Activated CD4-positive, CD25-positive, alpha-beta regulatory T cell treated with anti-CD3 and anti-CD28 coated beads, Interleukin-2, amount 50 U/mL, for 72 hours (primary cell): ENCODE measurements at regions not wholly inside any gene's neighbourhood (a gene's known extent, or its start where the extent isn't known, plus 50 kb on each side); places are given as distances from the start of the nearest gene placed in this dataset.
"Not testable (repeated sequence)": the region's sequence is repeated elsewhere in the genome, so short reads cannot be mapped to it uniquely, and the experiment has no call there.

Experiments
- DNase-seq: peaks from one replicate; pipeline ENCODE4 v3.0.0; 2021

- DNase-seq: no peak
Measured at GRCh38 chr5:158514319-158514985, 585.3 kb downstream of the EBF1 start.

GRCh38 chr5:158513490-158514318 lies 586.0 kb downstream of the EBF1 start:
- DNase-seq: no peak

DNA sequence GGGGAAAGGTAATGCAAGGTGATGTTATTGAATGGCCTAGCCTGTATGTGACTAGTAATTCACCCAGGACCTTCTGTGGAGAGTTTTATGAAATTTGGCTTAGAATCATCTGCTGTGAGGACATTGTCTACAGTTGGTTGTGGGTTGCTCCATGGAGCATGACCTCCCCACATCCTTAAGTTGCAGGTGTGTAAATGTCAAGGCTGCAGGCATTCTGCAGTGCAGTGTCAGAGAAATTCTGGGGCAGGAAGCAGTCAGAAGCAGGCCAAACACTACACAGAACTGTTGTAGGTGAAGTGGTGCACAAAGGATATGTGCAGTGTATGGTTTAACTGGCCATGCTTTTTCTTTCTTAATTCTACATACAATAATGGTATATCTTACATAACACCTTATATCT lies 588.3 kb downstream of the EBF1 start:
- no peak for DNase-seq

- DNase-seq: no peak
Measured at GRCh38 chr5:158510479-158510878, 589.2 kb downstream of the EBF1 start.

DNA sequence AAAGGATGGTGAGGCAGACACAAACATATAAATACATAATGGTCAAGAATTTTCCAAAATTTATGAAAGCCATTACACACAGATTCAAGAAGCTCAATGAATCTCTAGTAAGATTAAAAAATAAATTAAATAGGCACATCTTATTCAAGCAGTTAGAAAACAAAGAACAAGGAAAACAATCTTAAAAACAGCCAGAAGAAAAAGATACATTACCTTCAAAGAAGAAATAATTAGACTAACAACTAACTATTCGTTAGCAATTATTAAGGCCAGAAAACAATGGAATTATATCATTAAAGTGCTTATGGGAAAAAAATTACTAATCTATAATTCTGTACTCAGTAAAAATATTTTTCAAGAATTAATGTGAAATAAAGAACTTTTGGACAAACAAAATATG lies 593.1 kb downstream of the EBF1 start:
- DNase-seq: no peak

- DNase-seq: no peak
Measured at GRCh38 chr5:158502686-158503085, 597.0 kb downstream of the EBF1 start.

DNA sequence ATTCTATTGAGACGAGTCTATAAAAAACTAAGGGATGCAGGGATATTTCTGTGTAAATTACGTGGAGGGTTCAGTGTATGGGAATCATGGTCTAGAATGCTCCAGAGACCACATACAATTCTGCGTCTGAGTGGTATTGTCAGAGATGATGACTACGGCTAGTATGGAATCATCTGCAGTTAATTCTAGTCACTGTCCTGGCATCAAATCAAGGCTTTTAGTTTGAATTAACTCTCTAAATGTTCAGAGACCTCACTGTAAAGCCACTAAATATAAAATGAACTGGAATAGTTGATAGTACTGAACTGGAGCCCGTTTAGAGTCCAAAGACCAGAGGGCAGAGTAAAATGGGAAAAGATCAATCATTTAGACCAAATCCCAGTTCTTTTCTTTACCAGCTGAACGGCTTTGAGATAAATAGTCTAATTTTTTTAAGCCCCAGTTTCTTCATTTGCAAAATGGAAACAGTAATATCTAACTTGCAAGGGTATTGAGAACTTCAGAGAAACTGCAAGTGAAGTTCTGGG lies 599.8 kb downstream of the EBF1 start:
- DNase-seq: no peak

GRCh38 chr5:158499075-158499891 lies 600.4 kb downstream of the EBF1 start:
- no peak for DNase-seq

- DNase-seq: no peak
Measured at GRCh38 chr5:158496624-158497023, 603.1 kb downstream of the EBF1 start.

- no peak for DNase-seq
Measured at GRCh38 chr5:158494541-158494940, 605.2 kb downstream of the EBF1 start.

- DNase-seq: not testable (repeated sequence)
Measured at GRCh38 chr5:158494044-158494443, 605.7 kb downstream of the EBF1 start.

DNA sequence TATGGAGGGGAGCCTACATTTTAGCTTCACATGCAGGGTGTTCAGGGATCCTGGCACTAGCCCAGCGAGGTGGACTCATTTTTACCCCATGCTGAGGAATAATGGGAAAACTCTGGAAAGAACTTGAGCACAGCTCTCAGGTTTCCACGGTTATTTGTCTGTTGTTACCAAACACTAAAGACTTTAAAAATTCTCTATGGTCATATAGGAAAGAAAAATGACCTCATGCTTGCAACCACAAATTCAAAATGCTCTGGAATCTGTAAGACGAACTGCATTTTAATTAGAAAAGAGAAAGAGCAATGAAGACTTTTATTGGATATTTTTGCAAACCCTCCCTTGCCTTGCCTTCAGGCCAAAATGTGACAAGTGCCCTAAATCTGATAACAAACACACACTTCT lies 606.9 kb downstream of the EBF1 start:
- DNase-seq: no peak

DNA sequence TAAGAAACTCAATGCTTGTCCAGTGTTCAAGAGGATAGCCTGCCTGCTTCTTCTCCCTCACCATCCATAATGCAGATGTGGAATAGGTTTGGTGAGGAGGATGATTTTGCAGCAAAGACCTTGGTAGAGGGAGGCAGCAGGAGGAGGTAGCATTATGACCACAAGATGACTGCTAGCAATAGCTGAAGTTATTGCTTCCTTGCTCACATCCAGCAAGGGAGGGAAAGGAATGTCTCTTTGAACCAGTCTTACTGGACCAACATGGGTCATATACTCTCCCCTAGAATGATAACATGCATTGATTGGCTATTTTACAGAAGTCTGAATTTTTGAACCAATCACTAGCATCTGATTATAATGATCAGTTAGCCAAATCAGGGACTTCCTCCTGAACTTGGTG lies 607.6 kb downstream of the EBF1 start:
- no peak for DNase-seq

GRCh38 chr5:158487664-158488063 lies 612.1 kb downstream of the EBF1 start:
- DNase-seq: no peak

- no peak for DNase-seq
Measured at GRCh38 chr5:158487156-158487555, 612.6 kb downstream of the EBF1 start.

DNA sequence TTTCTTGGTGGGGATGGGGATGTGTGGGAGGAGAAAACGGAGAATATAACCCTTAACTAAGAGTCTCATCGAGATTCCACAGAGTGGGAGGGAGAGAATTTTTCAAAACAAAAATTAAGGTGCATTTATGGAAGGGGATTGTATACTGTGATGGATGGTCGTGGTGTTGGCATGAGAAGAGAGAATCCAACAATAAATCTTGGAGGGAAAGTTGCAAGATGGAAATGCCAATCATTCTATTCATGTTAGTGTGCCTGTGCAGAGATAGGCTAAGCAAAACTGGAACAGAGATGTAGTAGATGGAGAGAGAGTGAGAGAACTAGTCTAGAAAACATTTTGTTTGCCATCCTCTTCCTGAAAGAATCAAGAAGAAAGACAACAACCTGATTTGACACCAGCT lies 613.1 kb downstream of the EBF1 start:
- no peak for DNase-seq

- DNase-seq: no peak
Measured at GRCh38 chr5:158485604-158486081, 614.1 kb downstream of the EBF1 start.

- DNase-seq: no peak
Measured at GRCh38 chr5:158485047-158485446, 614.7 kb downstream of the EBF1 start.

DNA sequence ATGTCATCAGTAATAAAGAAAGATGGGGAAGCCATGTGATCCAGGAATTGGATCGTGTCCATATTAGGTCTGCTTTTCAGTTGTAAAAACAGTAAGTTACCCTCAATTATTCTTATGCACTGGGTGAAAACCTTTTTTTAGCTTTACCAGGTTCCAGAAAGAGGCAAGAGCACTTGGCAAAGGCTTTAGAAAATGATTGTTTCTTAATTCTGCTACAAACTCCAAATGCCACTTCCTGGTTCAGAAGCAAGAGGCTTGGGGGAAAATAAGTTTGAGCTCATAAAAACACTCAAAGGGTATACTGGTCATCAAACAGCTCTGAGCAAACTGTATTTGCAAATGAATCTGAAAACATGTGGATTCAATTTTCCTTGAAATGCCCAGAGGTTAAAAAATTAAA lies 615.6 kb downstream of the EBF1 start:
- no peak for DNase-seq

DNA sequence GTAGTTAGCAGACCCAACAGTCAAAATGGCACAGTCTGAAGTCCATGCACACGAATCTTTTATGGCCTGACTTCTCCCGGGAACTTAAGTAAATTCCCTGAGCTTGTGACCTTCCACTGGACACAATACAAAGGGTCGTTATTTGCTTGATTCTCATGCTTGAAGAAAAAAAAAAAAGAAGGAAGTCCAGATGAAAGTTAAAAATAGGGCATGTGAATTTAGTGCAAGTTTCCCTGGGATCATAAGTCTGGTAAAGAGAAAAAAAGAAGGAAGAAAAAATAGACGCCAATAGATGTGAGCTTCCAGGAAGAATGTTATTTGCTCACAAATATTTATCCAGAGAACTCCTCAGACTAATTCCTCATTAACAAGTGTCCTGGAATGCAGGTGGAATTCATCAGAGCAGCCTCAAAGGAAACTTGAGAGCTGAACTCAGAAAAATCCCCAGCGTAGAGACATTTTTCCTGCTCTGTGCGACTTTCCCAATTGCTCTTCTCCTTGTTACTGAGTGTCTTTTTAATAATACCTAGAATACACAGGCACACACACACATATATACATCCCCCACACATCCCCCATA lies 616.3 kb downstream of the EBF1 start:
- DNase-seq: no peak

DNA sequence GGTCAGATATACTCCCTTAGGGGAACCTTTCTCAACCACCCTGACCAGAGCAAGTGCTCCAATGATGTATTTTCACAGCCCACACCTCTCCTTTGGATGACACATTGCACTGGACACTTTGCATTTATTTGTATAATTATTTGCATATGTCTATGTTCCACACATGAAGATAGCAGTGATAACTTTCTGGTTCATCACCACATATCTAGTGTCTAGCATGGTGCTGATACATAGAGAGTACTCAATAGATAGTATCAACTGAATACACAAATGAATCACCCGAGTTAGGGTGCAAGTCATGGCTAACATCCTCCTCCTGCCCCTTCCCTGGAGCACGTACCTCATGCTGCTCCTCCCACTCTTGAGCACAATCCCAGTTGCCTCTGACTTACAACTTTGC lies 617.6 kb downstream of the EBF1 start:
- DNase-seq: no peak

DNA sequence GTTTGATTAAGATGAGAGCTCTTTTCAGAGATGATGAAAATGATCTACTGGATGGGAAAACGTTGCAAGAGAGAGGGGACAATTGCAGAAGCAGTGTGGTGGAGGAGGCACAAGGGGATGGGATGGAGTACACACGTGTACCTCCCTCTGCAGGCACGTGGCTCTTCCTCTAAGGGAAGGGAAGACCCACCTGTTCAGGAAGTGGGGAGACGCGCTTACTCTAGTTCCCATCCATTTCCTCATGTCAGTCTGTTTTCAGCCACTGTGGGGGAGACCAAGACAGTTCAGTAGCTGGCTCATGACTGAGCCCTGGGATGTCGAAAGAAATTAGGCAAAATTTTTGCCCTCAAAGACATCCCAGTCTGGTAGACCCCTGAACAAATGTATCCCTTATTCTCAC lies 619.2 kb upstream of the CLINT1 start:
- DNase-seq: no peak

DNA sequence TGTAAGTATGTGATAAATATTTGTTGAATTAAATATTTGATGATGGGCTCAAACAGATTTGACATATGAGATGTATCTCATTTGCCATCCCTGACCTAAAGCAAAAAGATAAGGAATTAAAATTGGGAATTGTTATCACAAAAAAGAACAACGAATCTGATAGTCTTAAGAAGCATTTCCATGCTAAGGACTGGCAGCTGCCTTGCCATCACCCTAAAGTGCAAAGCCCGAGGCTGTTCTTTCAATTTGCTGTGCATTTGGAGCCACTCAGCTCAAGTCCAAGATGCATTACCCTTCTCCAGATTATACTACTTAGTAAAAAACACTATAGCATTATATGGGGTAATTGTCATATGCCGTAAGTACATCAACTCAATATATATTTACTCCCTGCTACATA lies 618.3 kb upstream of the CLINT1 start:
- DNase-seq: no peak
